ENCODE measurements at regions not wholly inside any gene's neighbourhood (a gene's known extent, or its start where the extent isn't known, plus 50 kb on each side); places are given as distances from the start of the nearest gene placed in this dataset.

GRCh38 chr6:71107911-71108420, 151.1 kb upstream of the B3GAT2 start:
- no peak overlapping the region for H3K4me3 ChIP-seq (ENCODE audit: low read depth, poor library complexity, severe bottlenecking)
- 6 to 9% methylated on average over 6 of the region's 6 CpGs for whole genome bisulfite sequencing, 2 donors
- TF ChIP-seq POLR2A (IDR thresholded peaks at IDR 0.05) (no peak), CTCF (IDR thresholded peaks at IDR 0.05) (no peak)
- no peak for DNase-seq (ENCODE audit: low spot score in 2 of 2)
- intact Hi-C loops (cut with DNase I; ENCODE audit: low total_unique reads): no loop called here

- DNase-seq (ENCODE audit: low spot score in 2 of 2): no peak
- intact Hi-C loops (cut with DNase I; ENCODE audit: low total_unique reads): no loop called here
- H3K4me3 ChIP-seq (ENCODE audit: low read depth, poor library complexity, severe bottlenecking): no peak overlapping the region
- 29 to 35% methylated on average over 4 of the region's 4 CpGs for WGBS, 2 donors
- no peak for TF ChIP-seq POLR2A (IDR thresholded peaks at IDR 0.05)
- no peak for TF ChIP-seq CTCF (IDR thresholded peaks at IDR 0.05)
Observed at GRCh38 chr6:71114544-71114943, 157.7 kb upstream of the B3GAT2 start.

- TF ChIP-seq CTCF (IDR thresholded peaks at IDR 0.05) (no peak), POLR2A (IDR thresholded peaks at IDR 0.05) (no peak)
- intact Hi-C loops (cut with DNase I; ENCODE audit: low total_unique reads): no loop called here
- no peak overlapping the region for H3K4me3 ChIP-seq (ENCODE audit: low read depth, poor library complexity, severe bottlenecking)
- no peak for DNase-seq (ENCODE audit: low spot score in 2 of 2)
Observed at GRCh38 chr6:71114986-71115385, 158.1 kb upstream of the B3GAT2 start.

GRCh38 chr6:71119560-71119959, 162.7 kb upstream of the B3GAT2 start:
- DNase-seq (ENCODE audit: low spot score in 2 of 2): no peak
- H3K4me3 ChIP-seq (ENCODE audit: low read depth, poor library complexity, severe bottlenecking): no peak overlapping the region
- intact Hi-C loops (cut with DNase I; ENCODE audit: low total_unique reads): no loop called here
- WGBS, 2 donors: 54 to 68% methylated on average over 1 of the region's 1 CpG
- TF ChIP-seq POLR2A (IDR thresholded peaks at IDR 0.05): no peak
- TF ChIP-seq CTCF (IDR thresholded peaks at IDR 0.05): no peak

GRCh38 chr6:71123051-71123450, 165.6 kb upstream of the OGFRL1 start:
- intact Hi-C loops (cut with DNase I; ENCODE audit: low total_unique reads): no loop called here
- 80 to 84% methylated on average over 1 of the region's 1 CpG for WGBS, 2 donors
- DNase-seq (ENCODE audit: low spot score in 2 of 2): no peak
- H3K4me3 ChIP-seq (ENCODE audit: low read depth, poor library complexity, severe bottlenecking): no peak overlapping the region
- TF ChIP-seq CTCF (IDR thresholded peaks at IDR 0.05) (no peak), POLR2A (IDR thresholded peaks at IDR 0.05) (no peak)

GRCh38 chr6:71124340-71124739, 164.3 kb upstream of the OGFRL1 start:
- intact Hi-C loops (cut with DNase I; ENCODE audit: low total_unique reads): no loop called here
- no peak for DNase-seq (ENCODE audit: low spot score in 2 of 2)
- TF ChIP-seq POLR2A (IDR thresholded peaks at IDR 0.05) (no peak), CTCF (IDR thresholded peaks at IDR 0.05) (no peak)
- WGBS, 2 donors: 47 to 54% methylated on average over 3 of the region's 3 CpGs
- no peak overlapping the region for H3K4me3 ChIP-seq (ENCODE audit: low read depth, poor library complexity, severe bottlenecking)

All from lower leg skin (tissue), 4 donors.